ENCODE measurements at regions not wholly inside any gene's neighbourhood (a gene's known extent, or its start where the extent isn't known, plus 50 kb on each side); places are given as distances from the start of the nearest gene placed in this dataset.

GRCh38 chr6:164859816-164860215 lies 449.6 kb downstream of the C6orf118 start:
- TF ChIP-seq CTCF (IDR thresholded peaks at IDR 0.05; ENCODE audit: unreplicated experiment), result no peak
- no peaks in the 10 kb centered on the region for H3K27me3 Mint-ChIP-seq (ENCODE audit: unreplicated experiment)
- H3K9me3 Mint-ChIP-seq (ENCODE audit: low read depth, unreplicated experiment), result no peaks in the 10 kb centered on the region
- BruUV-seq (replicated peaks), result no TSS peak
- no peak for DNase-seq
- H3K27ac Mint-ChIP-seq (ENCODE audit: unreplicated experiment), result no peak overlapping the region
- peaks cover 6% of the 10 kb centered on the region for H3K36me3 Mint-ChIP-seq (ENCODE audit: insufficient read depth, unreplicated experiment)
- H3K4me1 Mint-ChIP-seq (ENCODE audit: low read depth, unreplicated experiment), result no peaks in the 10 kb centered on the region
- peak overlapping the region; percentile 22 for H3K4me3 Mint-ChIP-seq (ENCODE audit: low read depth, unreplicated experiment)
- intact Hi-C loops (cut with micrococcal nuclease; ENCODE audit: unreplicated experiment), result no loop called here
- CTCF ChIA-PET, result interaction anchor here (0.7 kb wide), 1 partner anchor 36 kb away, joined by 3 read pairs; no protein-coding TSS in a partner anchor

GRCh38 chr6:164856138-164856537 lies 453.3 kb downstream of the C6orf118 start:
- no peak for DNase-seq

GRCh38 chr6:164855281-164855680 lies 454.1 kb downstream of the C6orf118 start:
- no peak overlapping the region for H3K27ac Mint-ChIP-seq (ENCODE audit: unreplicated experiment)
- H3K4me1 Mint-ChIP-seq (ENCODE audit: low read depth, unreplicated experiment), result no peaks in the 10 kb centered on the region
- TF ChIP-seq CTCF (IDR thresholded peaks at IDR 0.05; ENCODE audit: unreplicated experiment), result no peak
- BruUV-seq (replicated peaks), result no TSS peak
- CTCF ChIA-PET, result no interaction called here
- no peaks in the 10 kb centered on the region for H3K27me3 Mint-ChIP-seq (ENCODE audit: unreplicated experiment)
- DNase-seq, result no peak
- intact Hi-C loops (cut with micrococcal nuclease; ENCODE audit: unreplicated experiment), result no loop called here
- no peaks in the 10 kb centered on the region for H3K9me3 Mint-ChIP-seq (ENCODE audit: low read depth, unreplicated experiment)
- H3K4me3 Mint-ChIP-seq (ENCODE audit: low read depth, unreplicated experiment), result no peak overlapping the region
- H3K36me3 Mint-ChIP-seq (ENCODE audit: insufficient read depth, unreplicated experiment), result no peaks in the 10 kb centered on the region

More at GRCh38 chr6:164856138-164856537, 453.3 kb downstream of the C6orf118 start:
- intact Hi-C loops (cut with micrococcal nuclease; ENCODE audit: unreplicated experiment), result no loop called here
- Mint-ChIP-seq H3K36me3 (ENCODE audit: insufficient read depth, unreplicated experiment) (no peaks in the 10 kb centered on the region), H3K27ac (ENCODE audit: unreplicated experiment) (no peak overlapping the region), H3K4me1 (ENCODE audit: low read depth, unreplicated experiment) (no peaks in the 10 kb centered on the region), H3K4me3 (ENCODE audit: low read depth, unreplicated experiment) (no peak overlapping the region), H3K9me3 (ENCODE audit: low read depth, unreplicated experiment) (no peaks in the 10 kb centered on the region), H3K27me3 (ENCODE audit: unreplicated experiment) (no peaks in the 10 kb centered on the region)
- BruUV-seq (replicated peaks), result no TSS peak
- no peak for TF ChIP-seq CTCF (IDR thresholded peaks at IDR 0.05; ENCODE audit: unreplicated experiment)
- CTCF ChIA-PET, result no interaction called here

- H3K27ac Mint-ChIP-seq (ENCODE audit: unreplicated experiment), result no peak overlapping the region
- no peaks in the 10 kb centered on the region for H3K36me3 Mint-ChIP-seq (ENCODE audit: insufficient read depth, unreplicated experiment)
- no peaks in the 10 kb centered on the region for H3K9me3 Mint-ChIP-seq (ENCODE audit: low read depth, unreplicated experiment)
- CTCF ChIA-PET, result no interaction called here
- no peak overlapping the region for H3K4me3 Mint-ChIP-seq (ENCODE audit: low read depth, unreplicated experiment)
- H3K4me1 Mint-ChIP-seq (ENCODE audit: low read depth, unreplicated experiment), result no peaks in the 10 kb centered on the region
- no peaks in the 10 kb centered on the region for H3K27me3 Mint-ChIP-seq (ENCODE audit: unreplicated experiment)
- intact Hi-C loops (cut with micrococcal nuclease; ENCODE audit: unreplicated experiment), result no loop called here
- DNase-seq, result no peak
- BruUV-seq (replicated peaks), result no TSS peak
- TF ChIP-seq CTCF (IDR thresholded peaks at IDR 0.05; ENCODE audit: unreplicated experiment), result no peak
Observed at GRCh38 chr6:164854526-164854925, 454.9 kb downstream of the C6orf118 start.
